ENCODE measurements at regions not wholly inside any gene's neighbourhood (a gene's known extent, or its start where the extent isn't known, plus 50 kb on each side); places are given as distances from the start of the nearest gene placed in this dataset.
"Not testable (repeated sequence)": the region's sequence is repeated elsewhere in the genome, so short reads cannot be mapped to it uniquely, and the experiment has no call there.

GRCh38 chr10:111273635-111274034, 196.8 kb downstream of the ADRA2A start:
- no peak for DNase-seq

GRCh38 chr10:111275091-111275490, 198.3 kb downstream of the ADRA2A start:
- no peak for DNase-seq

GRCh38 chr10:111277661-111278060, 200.8 kb downstream of the ADRA2A start:
- DNase-seq, result no peak

- DNase-seq, result no peak
These were observed 201.4 kb downstream of the ADRA2A start for GRCh38 chr10:111278266-111278665.

GRCh38 chr10:111281516-111281915, 204.7 kb downstream of the ADRA2A start:
- DNase-seq, result no peak

GRCh38 chr10:111289461-111289860, 212.6 kb downstream of the ADRA2A start:
- DNase-seq, result no peak

- no peak for DNase-seq
These were observed 213.8 kb downstream of the ADRA2A start for GRCh38 chr10:111290649-111291048.

GRCh38 chr10:111295788-111296187, 219.0 kb downstream of the ADRA2A start:
- no peak for DNase-seq

- no peak for DNase-seq
These were observed 220.6 kb downstream of the ADRA2A start for GRCh38 chr10:111297351-111297848.

- DNase-seq, result no peak
These were observed 221.2 kb downstream of the ADRA2A start for GRCh38 chr10:111298031-111298430.

GRCh38 chr10:111299037-111299436, 222.2 kb downstream of the ADRA2A start:
- no peak for DNase-seq

- no peak for DNase-seq
These were observed 227.1 kb downstream of the ADRA2A start for GRCh38 chr10:111303887-111304286.

GRCh38 chr10:111316722-111317212, 239.9 kb downstream of the ADRA2A start:
- no peak for DNase-seq

GRCh38 chr10:111319866-111320265, 243.0 kb downstream of the ADRA2A start:
- DNase-seq, result no peak

- DNase-seq, result no peak
These were observed 246.6 kb downstream of the ADRA2A start for GRCh38 chr10:111323389-111323966.

- DNase-seq, result not testable (repeated sequence)
These were observed 255.3 kb downstream of the ADRA2A start for GRCh38 chr10:111332174-111332573.

- DNase-seq, result no peak
These were observed 259.0 kb downstream of the ADRA2A start for GRCh38 chr10:111335826-111336225.

GRCh38 chr10:111338035-111338434, 261.2 kb downstream of the ADRA2A start:
- DNase-seq, result no peak

GRCh38 chr10:111338805-111339204, 262.0 kb downstream of the ADRA2A start:
- DNase-seq, result no peak

GRCh38 chr10:111344804-111345203, 268.0 kb downstream of the ADRA2A start:
- DNase-seq, result no peak

GRCh38 chr10:111347386-111348013, 270.7 kb downstream of the ADRA2A start:
- no peak for DNase-seq

GRCh38 chr10:111348076-111348475, 271.2 kb downstream of the ADRA2A start:
- no peak for DNase-seq

GRCh38 chr10:111354859-111355258, 278.0 kb downstream of the ADRA2A start:
- DNase-seq, result no peak

GRCh38 chr10:111356571-111356970, 279.7 kb downstream of the ADRA2A start:
- DNase-seq, result no peak

GRCh38 chr10:111357859-111358258, 281.0 kb downstream of the ADRA2A start:
- no peak for DNase-seq
